Nephron progenitor cell (in vitro differentiated cells): ENCODE measurements at regions not wholly inside any gene's neighbourhood (a gene's known extent, or its start where the extent isn't known, plus 50 kb on each side); places are given as distances from the start of the nearest gene placed in this dataset.

ENCODE experiments used
- DNase-seq: peaks from one replicate; pipeline ENCODE4 v3.0.0; 2021
- H3K27ac Mint-ChIP-seq: 2 replicates; pipeline ENCODE4 v1.8.0; 2021; ENCODE audit warnings: mild to moderate bottlenecking, moderate library complexity, mixed read lengths
- H3K27me3 Mint-ChIP-seq: 2 replicates; pipeline ENCODE4 v1.8.0; 2021; ENCODE audit warnings: mild to moderate bottlenecking, low read depth, mixed read lengths; ENCODE audit not compliant: poor library complexity
- H3K36me3 Mint-ChIP-seq: 2 replicates; pipeline ENCODE4 v1.8.0; 2021; ENCODE audit warnings: low read depth, mixed read lengths
- H3K4me1 Mint-ChIP-seq: 2 replicates; pipeline ENCODE4 v1.8.0; 2021; ENCODE audit warnings: mixed read lengths
- H3K4me3 Mint-ChIP-seq: 2 replicates; pipeline ENCODE4 v1.8.0; 2021; ENCODE audit warnings: mild to moderate bottlenecking, moderate library complexity, mixed read lengths
- H3K9me3 Mint-ChIP-seq: 2 replicates; pipeline ENCODE4 v1.8.0; 2021; ENCODE audit warnings: mild to moderate bottlenecking, moderate library complexity, mixed read lengths
- TF ChIP-seq, protein P1 (sequence below): fragments of 200-600 bp; sonication (generic); IDR thresholded peaks from 2 replicates; pipeline ENCODE4 v1.5.0; 2021; ENCODE audit warnings: antibody characterized with exemption

DNA sequence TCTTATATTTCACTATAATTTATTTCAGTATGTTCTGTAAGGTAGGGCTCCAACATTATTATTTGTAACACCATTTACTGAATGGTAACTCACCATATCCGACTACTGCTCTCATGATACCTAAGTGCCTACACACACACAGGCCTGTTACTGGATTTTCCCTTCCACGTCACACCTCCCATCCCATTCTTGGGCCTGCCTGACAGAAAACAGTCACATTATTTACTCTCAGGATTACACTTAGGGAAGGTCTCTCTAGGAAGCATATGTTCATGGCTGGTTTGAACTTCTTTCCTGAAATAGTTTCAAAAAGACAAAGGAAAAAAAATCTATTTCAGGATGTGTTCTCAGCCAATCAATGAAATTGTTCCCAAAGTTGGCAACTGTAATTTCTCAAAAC lies 102.3 kb upstream of the DOCK9 start:
- no peak overlapping the region for H3K27ac Mint-ChIP-seq
- H3K9me3 Mint-ChIP-seq, result peaks cover 5% of the 10 kb centered on the region
- TF ChIP-seq, protein P1, sequence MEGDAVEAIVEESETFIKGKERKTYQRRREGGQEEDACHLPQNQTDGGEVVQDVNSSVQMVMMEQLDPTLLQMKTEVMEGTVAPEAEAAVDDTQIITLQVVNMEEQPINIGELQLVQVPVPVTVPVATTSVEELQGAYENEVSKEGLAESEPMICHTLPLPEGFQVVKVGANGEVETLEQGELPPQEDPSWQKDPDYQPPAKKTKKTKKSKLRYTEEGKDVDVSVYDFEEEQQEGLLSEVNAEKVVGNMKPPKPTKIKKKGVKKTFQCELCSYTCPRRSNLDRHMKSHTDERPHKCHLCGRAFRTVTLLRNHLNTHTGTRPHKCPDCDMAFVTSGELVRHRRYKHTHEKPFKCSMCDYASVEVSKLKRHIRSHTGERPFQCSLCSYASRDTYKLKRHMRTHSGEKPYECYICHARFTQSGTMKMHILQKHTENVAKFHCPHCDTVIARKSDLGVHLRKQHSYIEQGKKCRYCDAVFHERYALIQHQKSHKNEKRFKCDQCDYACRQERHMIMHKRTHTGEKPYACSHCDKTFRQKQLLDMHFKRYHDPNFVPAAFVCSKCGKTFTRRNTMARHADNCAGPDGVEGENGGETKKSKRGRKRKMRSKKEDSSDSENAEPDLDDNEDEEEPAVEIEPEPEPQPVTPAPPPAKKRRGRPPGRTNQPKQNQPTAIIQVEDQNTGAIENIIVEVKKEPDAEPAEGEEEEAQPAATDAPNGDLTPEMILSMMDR, result no peak
- H3K4me3 Mint-ChIP-seq, result no peak overlapping the region
- peaks cover 30% of the 10 kb centered on the region for H3K27me3 Mint-ChIP-seq
- peaks cover 4% of the 10 kb centered on the region for H3K36me3 Mint-ChIP-seq
- H3K4me1 Mint-ChIP-seq, result peaks cover 23% of the 10 kb centered on the region
- DNase-seq, result no peak

- peaks cover 50% of the 10 kb centered on the region for H3K27me3 Mint-ChIP-seq
- TF ChIP-seq, protein P1, result no peak
- H3K9me3 Mint-ChIP-seq, result no peaks in the 10 kb centered on the region
- no peak overlapping the region for H3K27ac Mint-ChIP-seq
- no peak for DNase-seq
- H3K4me3 Mint-ChIP-seq, result no peak overlapping the region
- no peaks in the 10 kb centered on the region for H3K36me3 Mint-ChIP-seq
- peaks cover 37% of the 10 kb centered on the region for H3K4me1 Mint-ChIP-seq
Observed at GRCh38 chr13:99083981-99084380, 106.1 kb upstream of the DOCK9 start.

DNA sequence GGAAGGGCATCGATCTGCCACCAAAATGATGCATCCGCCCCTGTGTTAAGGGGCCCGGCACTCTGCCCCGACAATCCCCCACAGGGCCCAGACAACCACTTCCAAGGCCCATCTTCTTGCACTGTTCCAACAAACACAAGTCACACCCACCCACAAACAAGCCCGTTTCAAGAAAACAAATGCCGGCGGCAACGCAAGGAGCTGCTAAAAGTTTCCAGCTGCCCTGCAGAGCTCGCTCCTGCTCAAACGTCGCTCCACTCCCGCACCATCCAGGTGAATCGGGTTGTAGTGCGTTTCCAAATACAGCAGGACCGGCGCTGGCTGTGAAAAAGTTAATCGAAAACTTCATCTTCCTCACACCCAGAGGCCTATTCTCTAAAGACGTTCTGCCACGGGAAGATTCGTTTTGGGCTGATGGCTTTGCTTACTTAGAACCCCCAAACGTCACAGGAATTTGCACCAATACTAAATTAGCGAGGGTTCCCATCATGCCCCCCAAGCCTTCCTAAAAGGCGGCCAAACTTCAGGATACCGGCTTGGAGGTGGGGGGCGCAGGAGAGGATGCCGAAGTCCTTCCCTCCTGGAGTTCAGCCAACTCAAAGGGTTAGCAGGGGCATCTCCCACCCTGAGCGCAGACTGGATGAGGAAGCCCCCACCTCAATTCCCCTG lies 107.4 kb upstream of the DOCK9 start:
- TF ChIP-seq, protein P1, result no peak
- Mint-ChIP-seq H3K27me3 (peaks cover 62% of the 10 kb centered on the region), H3K4me1 (peaks cover 35% of the 10 kb centered on the region), H3K36me3 (no peaks in the 10 kb centered on the region), H3K4me3 (peak overlapping the region; percentile 79), H3K27ac (no peak overlapping the region), H3K9me3 (no peaks in the 10 kb centered on the region)
- DNase-seq, result peak; percentile 17

GRCh38 chr13:99085808-99086266 lies 108.0 kb upstream of the DOCK9 start:
- H3K27me3 Mint-ChIP-seq, result peaks cover 63% of the 10 kb centered on the region
- DNase-seq, result no peak
- H3K4me3 Mint-ChIP-seq, result peak overlapping the region; percentile 79
- H3K9me3 Mint-ChIP-seq, result no peaks in the 10 kb centered on the region
- H3K4me1 Mint-ChIP-seq, result peaks cover 29% of the 10 kb centered on the region
- no peak overlapping the region for H3K27ac Mint-ChIP-seq
- TF ChIP-seq, protein P1, result no peak
- H3K36me3 Mint-ChIP-seq, result no peaks in the 10 kb centered on the region

DNA sequence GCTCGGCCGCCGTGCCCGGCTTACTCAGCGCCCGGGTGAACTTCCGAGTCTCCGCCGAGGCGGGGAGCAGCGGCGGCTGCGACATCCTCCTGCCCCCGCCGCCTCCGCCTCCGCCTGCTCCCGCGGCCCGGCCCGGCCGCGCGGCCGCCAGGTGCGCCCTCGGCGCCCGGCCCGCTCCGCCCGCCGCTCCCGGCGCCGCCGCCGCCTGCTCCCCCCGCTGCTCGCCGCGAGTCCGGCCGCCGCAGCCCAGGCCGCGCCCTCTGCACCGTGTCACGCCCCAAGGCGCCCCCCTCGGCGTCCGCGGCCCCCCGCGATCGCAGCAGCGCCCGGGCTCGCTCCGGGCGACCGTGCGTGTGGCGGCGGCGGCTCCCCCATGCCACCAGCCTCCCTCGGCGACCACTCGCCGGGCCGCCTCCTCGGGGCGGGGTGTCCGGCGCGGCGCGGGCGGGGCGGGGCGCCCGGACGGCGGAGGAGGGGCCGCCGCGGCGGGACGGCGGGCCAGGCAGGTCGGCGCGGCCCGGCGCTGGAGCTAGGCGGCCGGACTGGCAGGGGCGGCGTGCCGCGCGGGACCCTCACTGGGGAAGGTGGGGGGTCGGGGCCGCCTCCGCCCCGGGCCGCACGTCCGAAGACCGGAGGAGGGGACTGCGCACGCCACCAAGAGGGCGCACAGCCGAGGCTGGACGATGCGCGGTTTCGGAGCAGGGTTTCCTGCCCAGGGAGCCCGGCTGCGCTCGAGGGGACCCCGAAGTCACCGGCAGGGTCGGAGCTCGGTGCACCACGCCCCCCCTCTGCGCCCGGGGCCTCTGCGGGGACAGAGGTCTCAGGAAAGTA lies 108.6 kb upstream of the DOCK9 start:
- DNase-seq, result peak; percentile 70
- Mint-ChIP-seq H3K27me3 (peaks cover 63% of the 10 kb centered on the region), H3K9me3 (no peaks in the 10 kb centered on the region), H3K36me3 (no peaks in the 10 kb centered on the region), H3K4me3 (peak overlapping the region; percentile 79), H3K27ac (no peak overlapping the region), H3K4me1 (peaks cover 23% of the 10 kb centered on the region)
- TF ChIP-seq, protein P1, result no peak
